ENCODE measurements at regions not wholly inside any gene's neighbourhood (a gene's known extent, or its start where the extent isn't known, plus 50 kb on each side); places are given as distances from the start of the nearest gene placed in this dataset.

DNA sequence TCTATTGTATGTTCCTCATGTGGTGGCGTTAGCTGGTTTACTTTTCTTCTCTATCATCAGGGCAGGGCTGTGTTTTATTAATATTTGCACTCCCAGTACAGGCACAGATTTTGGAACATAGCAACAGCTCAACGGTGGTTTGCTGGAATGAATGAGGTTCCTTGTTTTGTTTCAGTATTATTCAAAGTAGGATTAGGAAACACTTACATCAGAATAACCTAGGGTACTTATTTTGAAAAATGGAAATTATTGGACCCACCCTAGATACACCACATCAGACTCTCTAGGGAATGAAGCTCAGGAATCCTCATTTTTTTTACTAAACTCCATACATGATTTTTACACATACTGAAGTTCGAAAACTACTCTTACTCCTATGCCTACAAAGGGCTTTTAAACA lies 108.8 kb upstream of the ENPEP start:
- H3K4me2 ChIP-seq, result no peak overlapping the region
- H3K9me3 ChIP-seq (ENCODE audit: low read depth), result no peaks in the 10 kb centered on the region
- 89% methylated on average over 3 of the region's 3 CpGs for WGBS (ENCODE audit: low lambda C conversion rate, missing lambda C conversion rate)
- H3K27ac ChIP-seq, result no peak overlapping the region
- no peaks in the 10 kb centered on the region for H3K79me2 ChIP-seq
- no peaks in the 10 kb centered on the region for H4K20me1 ChIP-seq (ENCODE audit: insufficient read depth, poor library complexity, severe bottlenecking)
- no peak for DNase-seq (ENCODE audit: low spot score)
- no peaks in the 10 kb centered on the region for H3K27me3 ChIP-seq
- H3K4me3 ChIP-seq, result no peak overlapping the region
- no peak overlapping the region for H2AFZ ChIP-seq
- peaks cover 3% of the 10 kb centered on the region for H3K4me1 ChIP-seq (ENCODE audit: insufficient read depth)
- no peak for TF ChIP-seq EZH2 (IDR thresholded peaks at IDR 0.05; ENCODE audit: borderline replicate concordance)
- TF ChIP-seq, protein P1, sequence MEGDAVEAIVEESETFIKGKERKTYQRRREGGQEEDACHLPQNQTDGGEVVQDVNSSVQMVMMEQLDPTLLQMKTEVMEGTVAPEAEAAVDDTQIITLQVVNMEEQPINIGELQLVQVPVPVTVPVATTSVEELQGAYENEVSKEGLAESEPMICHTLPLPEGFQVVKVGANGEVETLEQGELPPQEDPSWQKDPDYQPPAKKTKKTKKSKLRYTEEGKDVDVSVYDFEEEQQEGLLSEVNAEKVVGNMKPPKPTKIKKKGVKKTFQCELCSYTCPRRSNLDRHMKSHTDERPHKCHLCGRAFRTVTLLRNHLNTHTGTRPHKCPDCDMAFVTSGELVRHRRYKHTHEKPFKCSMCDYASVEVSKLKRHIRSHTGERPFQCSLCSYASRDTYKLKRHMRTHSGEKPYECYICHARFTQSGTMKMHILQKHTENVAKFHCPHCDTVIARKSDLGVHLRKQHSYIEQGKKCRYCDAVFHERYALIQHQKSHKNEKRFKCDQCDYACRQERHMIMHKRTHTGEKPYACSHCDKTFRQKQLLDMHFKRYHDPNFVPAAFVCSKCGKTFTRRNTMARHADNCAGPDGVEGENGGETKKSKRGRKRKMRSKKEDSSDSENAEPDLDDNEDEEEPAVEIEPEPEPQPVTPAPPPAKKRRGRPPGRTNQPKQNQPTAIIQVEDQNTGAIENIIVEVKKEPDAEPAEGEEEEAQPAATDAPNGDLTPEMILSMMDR (IDR thresholded peaks at IDR 0.05; ENCODE audit: poor library complexity), result no peak
- no peak for TF ChIP-seq EZH2phosphoT487 (IDR thresholded peaks at IDR 0.05; ENCODE audit: low read depth, severe bottlenecking, unreplicated experiment)
- H3K9me2 ChIP-seq (replicated peaks; ENCODE audit: insufficient read depth), result no peaks in the 10 kb centered on the region
- H3K36me3 ChIP-seq (replicated peaks; ENCODE audit: insufficient read depth, low read depth), result no peaks in the 10 kb centered on the region

DNA sequence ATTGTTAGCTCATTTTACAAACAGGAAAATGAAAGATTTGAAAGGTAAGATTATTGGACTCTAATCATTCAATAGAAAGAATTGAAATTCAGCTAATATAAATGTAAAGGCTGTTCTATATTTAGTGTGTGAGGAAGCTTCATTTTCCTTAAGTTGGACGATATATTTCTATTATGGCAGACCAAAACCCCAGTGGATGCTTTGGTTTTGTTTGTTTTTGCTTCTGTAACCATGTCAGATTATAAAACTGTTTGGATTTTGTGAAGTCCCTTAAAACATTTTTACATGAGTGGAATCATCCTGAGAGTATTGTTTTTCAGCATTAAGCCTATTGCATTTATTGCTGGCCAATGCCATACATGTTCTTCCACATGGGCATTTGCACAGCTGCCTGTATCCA lies 110.2 kb upstream of the ENPEP start:
- no peaks in the 10 kb centered on the region for H3K9me2 ChIP-seq (replicated peaks; ENCODE audit: insufficient read depth)
- H3K4me2 ChIP-seq, result no peak overlapping the region
- no peaks in the 10 kb centered on the region for H3K9me3 ChIP-seq (ENCODE audit: low read depth)
- peak overlapping the region; percentile 38 for H3K27ac ChIP-seq
- no peak for DNase-seq (ENCODE audit: low spot score)
- no peak overlapping the region for H3K4me3 ChIP-seq
- WGBS (ENCODE audit: low lambda C conversion rate, missing lambda C conversion rate), result 100% methylated on average over 1 of the region's 1 CpG
- H4K20me1 ChIP-seq (ENCODE audit: insufficient read depth, poor library complexity, severe bottlenecking), result no peaks in the 10 kb centered on the region
- H3K36me3 ChIP-seq (replicated peaks; ENCODE audit: insufficient read depth, low read depth), result no peaks in the 10 kb centered on the region
- no peak overlapping the region for H2AFZ ChIP-seq
- H3K27me3 ChIP-seq, result no peaks in the 10 kb centered on the region
- peaks cover 3% of the 10 kb centered on the region for H3K4me1 ChIP-seq (ENCODE audit: insufficient read depth)
- no peaks in the 10 kb centered on the region for H3K79me2 ChIP-seq
- TF ChIP-seq EZH2 (IDR thresholded peaks at IDR 0.05; ENCODE audit: borderline replicate concordance), result no peak
- no peak for TF ChIP-seq EZH2phosphoT487 (IDR thresholded peaks at IDR 0.05; ENCODE audit: low read depth, severe bottlenecking, unreplicated experiment)
- TF ChIP-seq, protein P1 (IDR thresholded peaks at IDR 0.05; ENCODE audit: poor library complexity), result no peak

GRCh38 chr4:110364911-110365520 lies 110.9 kb upstream of the ENPEP start:
- TF ChIP-seq, protein P1 (IDR thresholded peaks at IDR 0.05; ENCODE audit: poor library complexity), result no peak
- TF ChIP-seq EZH2 (IDR thresholded peaks at IDR 0.05; ENCODE audit: borderline replicate concordance) (no peak), EZH2phosphoT487 (IDR thresholded peaks at IDR 0.05; ENCODE audit: low read depth, severe bottlenecking, unreplicated experiment) (no peak)
- no peaks in the 10 kb centered on the region for H3K36me3 ChIP-seq (replicated peaks; ENCODE audit: insufficient read depth, low read depth)
- no peak overlapping the region for H3K4me2 ChIP-seq
- H3K9me2 ChIP-seq (replicated peaks; ENCODE audit: insufficient read depth), result no peaks in the 10 kb centered on the region
- H3K9me3 ChIP-seq (ENCODE audit: low read depth), result no peaks in the 10 kb centered on the region
- H3K79me2 ChIP-seq, result no peaks in the 10 kb centered on the region
- no peak overlapping the region for H3K4me3 ChIP-seq
- H4K20me1 ChIP-seq (ENCODE audit: insufficient read depth, poor library complexity, severe bottlenecking), result no peaks in the 10 kb centered on the region
- peaks cover 3% of the 10 kb centered on the region for H3K4me1 ChIP-seq (ENCODE audit: insufficient read depth)
- no peaks in the 10 kb centered on the region for H3K27me3 ChIP-seq
- no peak overlapping the region for H2AFZ ChIP-seq
- DNase-seq (ENCODE audit: low spot score), result peak; percentile 16
- 71% methylated on average over 3 of the region's 3 CpGs for WGBS (ENCODE audit: low lambda C conversion rate, missing lambda C conversion rate)
- no peak overlapping the region for H3K27ac ChIP-seq
